Peyer's patch (tissue), 4 donors: ENCODE measurements at regions not wholly inside any gene's neighbourhood (a gene's known extent, or its start where the extent isn't known, plus 50 kb on each side); places are given as distances from the start of the nearest gene placed in this dataset.

Experiments used
- CTCF ChIP-seq, 6 experiments: fragments of 450-650 bp in 4 of 6; fragments of 200-600 bp in 2 of 6; sonication (generic) in 1 of 6; IDR thresholded peaks; one replicate each; pipeline ENCODE4 v1.5.1; 2017 to 2019; ENCODE audit warnings: antibody characterized with exemption in 6 of 6, mild to moderate bottlenecking in 3 of 6, moderate library complexity in 1 of 6
- POLR2A ChIP-seq, 2 donors: fragments of 450-650 bp; IDR thresholded peaks; one replicate each; pipeline ENCODE4 v1.5.1; 2017; ENCODE audit warnings: antibody characterized with exemption in 2 of 2, mild to moderate bottlenecking in 2 of 2, moderate library complexity in 2 of 2

GRCh38 chr7:12102126-12102525 is 109.0 kb upstream of the TMEM106B start:
- no peak for TF ChIP-seq CTCF (IDR thresholded peaks at IDR 0.05)
- TF ChIP-seq POLR2A (IDR thresholded peaks at IDR 0.05), result no peak
